NCI-H1694 (cell line): ENCODE measurements at regions not wholly inside any gene's neighbourhood (a gene's known extent, or its start where the extent isn't known, plus 50 kb on each side); places are given as distances from the start of the nearest gene placed in this dataset.
"Not testable (repeated sequence)": the region's sequence is repeated elsewhere in the genome, so short reads cannot be mapped to it uniquely, and the experiment has no call there.

Experiments
- DNase-seq: peaks from one replicate; lab custom pipeline; 2025; lab: John Stamatoyannopoulos, UW

GRCh38 chrX:115911967-115912366, 258.6 kb upstream of the AGTR2 start:
- no peak for DNase-seq

GRCh38 chrX:115912372-115912897, 258.1 kb upstream of the AGTR2 start:
- no peak for DNase-seq

GRCh38 chrX:115913575-115913974, 257.0 kb upstream of the AGTR2 start:
- no peak for DNase-seq

GRCh38 chrX:115915625-115916024, 254.9 kb upstream of the AGTR2 start:
- DNase-seq, result not testable (repeated sequence)

- no peak for DNase-seq
These were observed 241.1 kb upstream of the AGTR2 start for GRCh38 chrX:115929480-115929879.

- no peak for DNase-seq
These were observed 234.5 kb upstream of the AGTR2 start for GRCh38 chrX:115936008-115936407.

GRCh38 chrX:115939070-115939469, 231.5 kb upstream of the AGTR2 start:
- DNase-seq, result no peak

- no peak for DNase-seq
These were observed 230.8 kb upstream of the AGTR2 start for GRCh38 chrX:115939636-115940160.

- DNase-seq, result no peak
These were observed 230.2 kb upstream of the AGTR2 start for GRCh38 chrX:115940348-115940747.

GRCh38 chrX:115940888-115941332, 229.6 kb upstream of the AGTR2 start:
- DNase-seq, result peak; percentile 91

GRCh38 chrX:115941388-115941787, 229.2 kb upstream of the AGTR2 start:
- no peak for DNase-seq

- no peak for DNase-seq
These were observed 224.5 kb upstream of the AGTR2 start for GRCh38 chrX:115946059-115946458.

GRCh38 chrX:115948018-115948923, 222.3 kb upstream of the AGTR2 start:
- DNase-seq, result peak; percentile 64

GRCh38 chrX:115949900-115950822, 220.4 kb upstream of the AGTR2 start:
- peak; percentile 65 for DNase-seq

- DNase-seq, result no peak
These were observed 218.0 kb upstream of the AGTR2 start for GRCh38 chrX:115952417-115953092.

GRCh38 chrX:115957862-115958490, 212.6 kb upstream of the AGTR2 start:
- peak; percentile 19 for DNase-seq

GRCh38 chrX:115958687-115959359, 211.7 kb upstream of the AGTR2 start:
- peak; percentile 31 for DNase-seq

GRCh38 chrX:115960440-115961084, 210.0 kb upstream of the AGTR2 start:
- no peak for DNase-seq

GRCh38 chrX:115966920-115967319, 203.6 kb upstream of the AGTR2 start:
- DNase-seq, result no peak
